Medulla oblongata (tissue), 1 donor: ENCODE measurements at regions not wholly inside any gene's neighbourhood (a gene's known extent, or its start where the extent isn't known, plus 50 kb on each side); places are given as distances from the start of the nearest gene placed in this dataset.
"Not testable (repeated sequence)": the region's sequence is repeated elsewhere in the genome, so short reads cannot be mapped to it uniquely, and the experiment has no call there.

Source experiments
- DNase-seq: peaks from one replicate; pipeline ENCODE4 v3.0.0-alpha.2; 2015; ENCODE audit errors: extremely low spot score

DNA sequence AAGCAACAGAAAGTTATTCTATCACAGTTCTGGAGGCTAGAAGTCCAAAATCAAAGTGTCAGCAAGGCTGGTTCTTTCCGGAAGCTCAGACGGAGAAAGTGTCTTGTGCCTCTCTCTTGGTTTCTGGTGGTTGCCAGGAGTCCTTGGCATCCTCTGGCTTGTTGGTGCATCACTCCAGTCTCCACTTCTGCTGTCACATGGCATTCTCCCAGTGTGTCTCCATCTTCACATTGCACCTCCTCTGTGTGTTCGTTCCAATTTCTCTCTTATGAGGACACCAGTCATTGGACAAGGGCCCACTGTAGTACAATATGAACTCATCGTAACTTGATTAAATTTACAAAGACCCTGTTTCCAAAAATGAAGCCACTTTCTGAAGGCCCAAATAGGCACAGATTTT is 175.4 kb upstream of the ATP5MC3 start:
- DNase-seq, result no peak

GRCh38 chr2:175355246-175355645 is 173.7 kb upstream of the ATP5MC3 start:
- DNase-seq, result no peak

DNA sequence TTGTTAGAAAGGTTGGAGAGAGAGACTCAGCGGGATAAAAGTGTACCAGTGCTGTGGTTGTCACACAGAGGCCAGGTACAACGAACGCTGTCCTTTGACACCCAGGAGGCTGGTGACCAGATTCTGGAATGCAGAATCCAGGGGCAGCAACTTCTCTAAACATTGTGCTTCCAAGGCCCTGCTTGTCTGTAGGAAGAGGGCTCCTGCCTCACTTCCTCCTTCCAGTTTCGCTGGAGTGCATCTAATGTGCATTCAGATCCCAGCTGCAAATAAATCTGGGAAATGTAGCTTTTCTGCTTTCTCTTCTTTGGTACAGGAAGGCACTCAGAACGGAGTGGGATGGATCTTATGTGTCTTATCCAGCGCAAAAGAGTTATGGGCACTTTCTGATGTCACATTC is 171.8 kb upstream of the ATP5MC3 start:
- DNase-seq, result peak; percentile 16

DNA sequence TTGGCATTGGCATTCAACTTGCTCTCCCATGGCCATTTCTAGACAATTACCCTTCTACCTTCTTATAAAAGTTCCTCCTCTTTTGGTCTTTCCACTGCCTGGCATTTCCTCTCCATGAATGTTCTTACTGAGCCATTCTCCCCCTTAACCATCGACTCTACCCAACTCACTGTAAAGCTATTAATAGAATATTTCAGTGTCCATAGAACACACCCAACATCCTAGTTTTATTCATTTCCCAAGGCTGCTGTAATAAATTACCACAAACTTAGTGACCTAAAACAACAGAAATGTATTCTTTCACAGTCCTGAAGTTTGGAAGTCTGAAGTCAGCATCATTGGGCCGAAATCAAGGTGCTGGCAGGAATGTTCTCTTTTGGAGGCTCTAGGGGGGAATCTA is 170.0 kb upstream of the ATP5MC3 start:
- no peak for DNase-seq

GRCh38 chr2:175350105-175350504 is 168.6 kb upstream of the ATP5MC3 start:
- no peak for DNase-seq

DNA sequence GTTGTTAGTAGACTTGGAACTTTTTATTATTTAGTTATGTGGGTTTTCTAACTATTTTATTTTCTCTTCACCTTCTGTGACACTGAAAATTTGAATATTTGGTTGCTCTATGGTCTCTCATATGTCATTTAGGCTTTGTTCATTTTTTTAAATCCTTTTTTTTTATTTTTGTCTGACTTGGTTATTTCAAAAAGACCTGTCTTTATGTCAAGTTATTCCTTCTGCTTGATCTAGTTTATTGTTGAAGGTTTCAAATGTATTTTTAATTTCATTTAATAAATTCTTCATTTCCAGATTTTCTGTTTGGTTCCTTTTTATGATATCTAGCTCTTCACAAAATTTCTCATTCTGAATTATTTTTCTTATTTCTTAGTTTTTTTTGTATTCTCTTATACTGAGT is 160.6 kb upstream of the ATP5MC3 start:
- DNase-seq, result no peak

DNA sequence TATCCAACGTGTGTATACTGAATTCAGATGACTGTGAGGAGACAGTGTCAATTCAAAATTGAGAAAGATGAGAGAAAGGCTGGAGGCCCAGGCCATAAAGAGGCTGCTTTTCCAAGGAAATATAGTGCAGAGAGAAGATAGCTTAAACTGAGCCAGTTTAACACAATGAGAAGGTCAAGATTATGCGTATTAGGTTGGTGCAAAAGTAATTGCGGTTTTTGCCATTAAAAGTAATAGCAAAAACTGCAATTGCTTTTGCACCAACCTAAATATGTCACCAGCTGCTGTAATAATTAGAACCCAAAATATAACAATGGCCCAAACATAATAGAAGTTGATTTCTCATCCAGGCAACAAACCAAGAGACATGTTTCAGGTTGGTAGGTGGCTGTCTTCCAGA is 148.7 kb upstream of the ATP5MC3 start:
- DNase-seq, result no peak

DNA sequence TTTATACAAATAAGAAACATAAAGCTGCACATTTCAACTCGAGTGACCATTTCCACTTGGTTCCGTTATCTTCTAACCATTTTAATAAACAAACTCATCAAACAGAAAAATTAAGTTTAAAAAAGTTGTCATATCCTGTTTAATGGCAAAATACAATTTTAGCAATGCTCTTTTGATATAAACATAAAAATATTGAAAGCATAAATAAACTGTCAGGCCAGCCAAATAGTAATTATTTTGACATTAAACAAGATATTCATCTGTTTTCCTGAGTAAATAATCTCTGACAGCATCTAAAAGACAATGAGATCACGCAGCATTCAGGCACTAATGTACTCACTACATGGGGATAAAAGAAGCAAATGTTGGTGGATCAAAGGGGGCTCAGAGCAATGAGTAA is 145.3 kb upstream of the ATP5MC3 start:
- DNase-seq, result no peak

- not testable (repeated sequence) for DNase-seq
Observed at GRCh38 chr2:175326164-175326563, 144.7 kb upstream of the ATP5MC3 start.

GRCh38 chr2:175323162-175323561 is 141.7 kb upstream of the ATP5MC3 start:
- DNase-seq, result no peak

DNA sequence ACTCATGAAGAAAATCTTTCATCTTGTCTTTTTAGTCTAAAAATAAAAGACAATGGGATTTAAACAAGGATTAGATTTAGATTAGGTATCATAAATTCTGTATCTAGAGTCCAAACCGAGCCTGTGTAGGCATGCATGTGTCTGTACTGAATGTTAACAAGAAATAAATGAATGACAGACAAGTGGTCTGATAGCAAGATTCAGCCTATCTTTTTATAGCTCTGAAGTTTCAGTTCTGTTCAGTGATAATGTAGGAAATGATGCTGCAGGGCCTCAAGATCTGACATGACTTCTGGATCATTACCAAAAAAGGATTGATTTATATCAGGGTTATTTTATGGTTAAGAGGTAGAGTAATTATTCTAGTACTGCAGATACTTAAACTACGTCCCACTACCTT is 137.0 kb upstream of the ATP5MC3 start:
- no peak for DNase-seq

GRCh38 chr2:175317751-175318150 is 136.2 kb upstream of the ATP5MC3 start:
- DNase-seq, result no peak

DNA sequence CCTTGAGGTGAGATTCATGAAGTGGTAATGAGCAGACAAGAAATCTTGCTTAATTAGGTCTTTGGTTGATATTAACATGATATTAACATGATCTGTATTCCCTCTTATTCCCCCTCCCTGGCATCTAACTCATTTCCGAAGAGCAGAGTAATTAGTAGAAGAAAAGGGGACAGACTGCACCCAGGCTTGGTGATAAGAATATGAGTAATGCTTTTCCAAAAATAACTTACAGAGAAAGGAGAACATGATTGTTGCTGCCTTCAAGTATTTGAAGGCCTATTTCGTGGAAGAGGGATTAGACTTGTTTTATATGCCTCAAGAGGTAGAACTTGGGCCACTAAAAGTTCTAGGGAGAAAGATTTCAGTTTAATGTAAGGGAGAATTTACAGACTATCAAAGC is 130.6 kb upstream of the ATP5MC3 start:
- no peak for DNase-seq

- no peak for DNase-seq
Observed at GRCh38 chr2:175310813-175311504, 129.4 kb upstream of the ATP5MC3 start.

DNA sequence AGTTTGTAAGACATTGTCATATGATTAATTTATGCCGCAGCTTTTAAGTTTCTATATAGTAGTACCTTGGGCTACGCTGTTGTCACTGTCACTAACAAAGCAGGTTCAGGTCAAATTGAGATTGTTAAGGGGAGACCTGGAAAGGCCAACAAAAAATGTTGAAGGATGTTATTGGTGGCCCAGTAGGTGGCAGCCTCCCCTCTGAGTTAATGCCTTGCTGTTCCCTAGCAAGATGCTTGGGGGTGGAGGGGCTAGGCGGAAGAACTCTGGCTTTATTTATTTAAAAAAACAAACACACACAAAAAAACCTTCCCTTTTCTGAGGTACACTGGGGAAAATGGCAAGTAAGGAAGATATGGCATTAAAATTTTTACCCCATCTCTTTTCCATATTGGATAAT is 128.3 kb upstream of the ATP5MC3 start:
- DNase-seq, result peak; percentile 9

DNA sequence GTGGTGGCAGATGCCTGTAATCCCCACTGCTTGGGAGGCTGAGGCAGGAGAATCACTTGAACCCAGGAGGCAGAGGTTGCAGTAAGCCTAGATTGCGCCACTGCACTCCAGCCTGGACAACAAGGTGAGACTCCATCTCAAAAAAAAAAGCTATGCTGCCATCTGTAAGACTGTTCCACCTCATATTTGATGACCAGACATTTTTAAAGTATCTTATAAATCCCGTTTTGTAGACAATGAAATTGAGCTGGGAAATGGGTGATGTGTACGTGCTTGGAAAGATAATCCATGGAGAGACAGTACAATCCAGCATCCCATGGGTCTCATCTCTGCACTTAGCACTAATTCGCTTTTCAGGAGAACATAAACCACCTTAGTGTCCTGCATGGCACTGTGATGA is 126.5 kb upstream of the ATP5MC3 start:
- DNase-seq, result no peak

DNA sequence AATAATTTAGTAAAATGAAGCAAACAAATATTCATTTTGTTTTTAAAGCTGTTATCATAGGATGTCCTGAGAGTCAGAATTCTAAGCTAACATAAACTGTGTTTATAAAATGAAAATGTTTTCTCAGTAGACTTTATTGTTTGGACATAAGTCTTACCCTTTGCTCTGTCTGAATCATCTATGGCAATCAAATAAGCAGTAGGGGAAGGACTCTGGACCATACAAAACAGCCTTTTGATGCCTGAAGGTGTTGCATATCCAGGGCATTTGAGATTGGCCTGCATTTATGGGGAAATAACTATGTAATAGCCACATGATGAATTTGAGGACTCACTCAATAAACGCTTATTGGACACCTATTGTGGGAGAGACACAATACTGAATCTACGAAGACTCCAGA is 123.0 kb upstream of the ATP5MC3 start:
- no peak for DNase-seq

DNA sequence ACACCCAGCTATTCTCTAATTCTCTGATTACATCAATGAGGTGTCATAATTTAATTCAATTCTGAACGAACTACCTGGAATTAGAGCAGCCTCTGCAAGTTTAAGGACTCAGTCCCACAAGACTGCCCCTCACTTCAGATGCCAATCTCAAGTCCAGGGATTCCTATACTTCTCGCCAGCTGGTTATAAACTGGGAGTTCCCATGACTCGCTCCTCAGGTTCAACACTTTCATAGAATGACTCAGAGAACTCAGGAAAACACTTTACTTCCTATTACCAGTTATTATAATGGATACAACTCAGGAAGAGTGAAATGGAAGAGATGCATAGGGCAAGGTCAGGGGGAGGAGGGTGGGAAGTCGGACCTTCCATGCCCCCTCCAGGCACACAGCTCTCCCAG is 112.3 kb upstream of the ATP5MC3 start:
- DNase-seq, result no peak

DNA sequence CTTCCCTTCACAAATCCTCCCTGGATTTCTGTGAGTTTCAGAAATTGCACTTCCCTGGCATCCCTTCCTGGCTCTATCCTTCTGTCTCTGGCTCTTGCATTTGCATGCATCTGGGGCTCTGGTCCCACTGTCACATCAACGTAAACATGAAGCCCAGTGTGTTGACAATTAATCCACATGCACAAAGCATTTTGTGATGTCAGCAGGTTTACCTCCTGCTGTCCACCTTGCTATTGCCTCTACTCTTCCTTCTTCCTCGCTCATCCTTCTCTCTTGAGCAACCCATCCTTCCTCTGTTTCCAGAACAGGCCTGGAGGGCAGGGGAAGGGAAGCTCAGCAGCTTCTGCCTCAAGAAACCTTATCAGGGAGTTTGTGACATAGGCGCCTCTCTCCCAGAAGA is 111.7 kb upstream of the ATP5MC3 start:
- no peak for DNase-seq

DNA sequence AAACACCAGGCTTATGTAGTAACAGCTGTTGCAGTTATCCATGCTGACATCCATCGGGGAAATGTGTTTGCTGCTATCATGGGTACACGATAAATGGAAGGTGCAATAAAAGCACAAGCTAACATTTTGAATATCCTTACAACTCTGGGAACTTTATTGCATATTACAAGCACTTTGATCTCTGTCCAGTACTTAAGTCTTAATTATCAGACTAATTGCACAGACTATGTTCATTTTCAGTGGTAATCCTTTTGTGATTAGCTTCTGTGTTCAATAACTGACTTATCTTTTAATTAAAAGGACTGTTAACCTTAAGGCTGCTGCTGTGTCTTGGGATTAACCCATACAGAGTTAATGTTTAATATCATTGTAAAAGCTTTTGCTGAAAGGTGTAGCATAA is 101.4 kb upstream of the ATP5MC3 start:
- no peak for DNase-seq

- peak; percentile 14 for DNase-seq
Observed at GRCh38 chr2:175282300-175282699, 100.8 kb upstream of the ATP5MC3 start.

- no peak for DNase-seq
Observed at GRCh38 chr2:175277772-175278171, 96.3 kb upstream of the ATP5MC3 start.

DNA sequence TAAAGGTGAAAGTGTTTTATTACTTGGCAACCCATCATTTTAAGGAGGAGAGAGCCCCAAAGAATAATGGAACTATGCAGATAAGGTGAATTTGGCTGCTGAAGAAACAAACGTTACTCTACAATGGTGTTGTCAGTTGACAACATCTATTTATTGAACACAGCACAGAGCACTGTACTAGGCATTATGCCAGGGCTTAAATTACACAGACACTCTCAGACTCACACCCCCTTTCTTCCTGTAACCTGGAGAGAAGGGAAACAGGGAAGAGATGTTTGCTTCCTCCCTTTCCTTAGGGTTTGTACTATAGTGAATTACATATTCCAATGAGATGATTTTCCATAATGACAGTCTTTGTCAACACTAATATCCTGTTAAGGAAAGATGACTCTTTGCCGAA is 94.0 kb upstream of the ATP5MC3 start:
- no peak for DNase-seq

- DNase-seq, result no peak
Observed at GRCh38 chr2:175259164-175259563, 77.7 kb upstream of the ATP5MC3 start.
